NT2/D1 (cell line): ENCODE measurements at regions not wholly inside any gene's neighbourhood (a gene's known extent, or its start where the extent isn't known, plus 50 kb on each side); places are given as distances from the start of the nearest gene placed in this dataset.

Experiments
- DNase-seq: peaks from one replicate; pipeline ENCODE4 v3.0.0-alpha.2; 2011; ENCODE audit warnings: low read depth, low spot score
- H3K27me3 ChIP-seq: 2 replicates; pipeline ENCODE4 v1.6.0; 2011; ENCODE audit warnings: mild to moderate bottlenecking; ENCODE audit not compliant: insufficient read length, insufficient read depth
- H3K36me3 ChIP-seq: 2 replicates; pipeline ENCODE4 v1.6.1; 2011; ENCODE audit warnings: mild to moderate bottlenecking, low read length, mixed read lengths; ENCODE audit not compliant: insufficient read depth, insufficient read length
- H3K4me1 ChIP-seq: 2 replicates; pipeline ENCODE4 v1.5.1; 2011; ENCODE audit not compliant: insufficient read depth, insufficient read length
- H3K4me3 ChIP-seq: 2 replicates; pipeline ENCODE4 v1.5.1; 2011; ENCODE audit warnings: low read depth; ENCODE audit not compliant: insufficient read length
- H3K9ac ChIP-seq: 2 replicates; pipeline ENCODE4 v1.6.0; 2011; ENCODE audit warnings: low read depth; ENCODE audit not compliant: insufficient read length
- H3K9me3 ChIP-seq: 2 replicates; pipeline ENCODE4 v1.5.1; 2011; ENCODE audit warnings: mild to moderate bottlenecking, low read length; ENCODE audit not compliant: insufficient read depth
- SUZ12 ChIP-seq: IDR thresholded peaks from 2 replicates; pipeline ENCODE4 v1.6.1; 2011; ENCODE audit not compliant: insufficient read length, insufficient read depth; ENCODE audit errors: extremely low read depth
- YY1 ChIP-seq: IDR thresholded peaks from 2 replicates; pipeline ENCODE4 v1.6.1; 2011; ENCODE audit not compliant: insufficient read length, insufficient read depth
- ZNF274 ChIP-seq: IDR thresholded peaks from 2 replicates; pipeline ENCODE4 v1.6.1; 2011; ENCODE audit warnings: mild to moderate bottlenecking, low read depth, low read length

GRCh38 chr2:524442-524841, 152.8 kb downstream of the TMEM18 start:
- Histone ChIP-seq H3K4me3 (no peak overlapping the region), H3K9me3 (no peaks in the 10 kb centered on the region), H3K36me3 (no peaks in the 10 kb centered on the region), H3K9ac (no peak overlapping the region), H3K27me3 (no peaks in the 10 kb centered on the region), H3K4me1 (no peaks in the 10 kb centered on the region)
- TF ChIP-seq YY1 = no peak
- DNase-seq = no peak

- TF ChIP-seq YY1 (no peak), SUZ12 (no peak), ZNF274 (no peak)
- no peak for DNase-seq
- Histone ChIP-seq H3K9me3 (no peaks in the 10 kb centered on the region), H3K4me3 (no peak overlapping the region), H3K9ac (no peak overlapping the region), H3K27me3 (no peaks in the 10 kb centered on the region), H3K36me3 (no peaks in the 10 kb centered on the region), H3K4me1 (no peaks in the 10 kb centered on the region)
Measured at GRCh38 chr2:523698-524270, 153.4 kb downstream of the TMEM18 start.

- DNase-seq = no peak
- Histone ChIP-seq H3K4me3 (no peak overlapping the region), H3K4me1 (no peaks in the 10 kb centered on the region), H3K27me3 (no peaks in the 10 kb centered on the region), H3K36me3 (no peaks in the 10 kb centered on the region), H3K9ac (no peak overlapping the region), H3K9me3 (no peaks in the 10 kb centered on the region)
- TF ChIP-seq YY1 = no peak
- no peak for TF ChIP-seq ZNF274
- TF ChIP-seq SUZ12 = no peak
Measured at GRCh38 chr2:522776-523175, 154.4 kb downstream of the TMEM18 start.

GRCh38 chr2:521853-522530, 155.2 kb downstream of the TMEM18 start:
- TF ChIP-seq SUZ12 (no peak), ZNF274 (no peak), YY1 (no peak)
- H3K9ac ChIP-seq = no peak overlapping the region

GRCh38 chr2:520663-521340, 156.4 kb downstream of the TMEM18 start:
- TF ChIP-seq YY1 (no peak), ZNF274 (no peak), SUZ12 (no peak)
- no peak for DNase-seq
- peaks cover 5% of the 10 kb centered on the region for H3K27me3 ChIP-seq
- no peaks in the 10 kb centered on the region for H3K36me3 ChIP-seq
- H3K9ac ChIP-seq = no peak overlapping the region
- H3K4me3 ChIP-seq = no peak overlapping the region
- H3K9me3 ChIP-seq = no peaks in the 10 kb centered on the region
- no peaks in the 10 kb centered on the region for H3K4me1 ChIP-seq

More at GRCh38 chr2:521853-522530, 155.2 kb downstream of the TMEM18 start:
- no peaks in the 10 kb centered on the region for H3K4me1 ChIP-seq
- no peaks in the 10 kb centered on the region for H3K27me3 ChIP-seq
- no peaks in the 10 kb centered on the region for H3K9me3 ChIP-seq
- H3K36me3 ChIP-seq = no peaks in the 10 kb centered on the region
- DNase-seq = no peak
- no peak overlapping the region for H3K4me3 ChIP-seq

- H3K4me3 ChIP-seq = no peak overlapping the region
- no peaks in the 10 kb centered on the region for H3K9me3 ChIP-seq
- peaks cover 5% of the 10 kb centered on the region for H3K27me3 ChIP-seq
- H3K4me1 ChIP-seq = no peaks in the 10 kb centered on the region
- TF ChIP-seq YY1 = no peak
- TF ChIP-seq SUZ12 = no peak
- TF ChIP-seq ZNF274 = no peak
- no peaks in the 10 kb centered on the region for H3K36me3 ChIP-seq
- H3K9ac ChIP-seq = no peak overlapping the region
- DNase-seq = no peak
Measured at GRCh38 chr2:516944-517343, 160.3 kb downstream of the TMEM18 start.

- DNase-seq = no peak
- no peak for TF ChIP-seq SUZ12
- no peak for TF ChIP-seq YY1
- TF ChIP-seq ZNF274 = no peak
- no peaks in the 10 kb centered on the region for H3K4me1 ChIP-seq
- H3K36me3 ChIP-seq = no peaks in the 10 kb centered on the region
- no peak overlapping the region for H3K9ac ChIP-seq
- H3K4me3 ChIP-seq = no peak overlapping the region
- peaks cover 5% of the 10 kb centered on the region for H3K27me3 ChIP-seq
- no peaks in the 10 kb centered on the region for H3K9me3 ChIP-seq
Measured at GRCh38 chr2:516131-516530, 161.1 kb downstream of the TMEM18 start.
